ENCODE measurements at regions not wholly inside any gene's neighbourhood (a gene's known extent, or its start where the extent isn't known, plus 50 kb on each side); places are given as distances from the start of the nearest gene placed in this dataset.

DNA sequence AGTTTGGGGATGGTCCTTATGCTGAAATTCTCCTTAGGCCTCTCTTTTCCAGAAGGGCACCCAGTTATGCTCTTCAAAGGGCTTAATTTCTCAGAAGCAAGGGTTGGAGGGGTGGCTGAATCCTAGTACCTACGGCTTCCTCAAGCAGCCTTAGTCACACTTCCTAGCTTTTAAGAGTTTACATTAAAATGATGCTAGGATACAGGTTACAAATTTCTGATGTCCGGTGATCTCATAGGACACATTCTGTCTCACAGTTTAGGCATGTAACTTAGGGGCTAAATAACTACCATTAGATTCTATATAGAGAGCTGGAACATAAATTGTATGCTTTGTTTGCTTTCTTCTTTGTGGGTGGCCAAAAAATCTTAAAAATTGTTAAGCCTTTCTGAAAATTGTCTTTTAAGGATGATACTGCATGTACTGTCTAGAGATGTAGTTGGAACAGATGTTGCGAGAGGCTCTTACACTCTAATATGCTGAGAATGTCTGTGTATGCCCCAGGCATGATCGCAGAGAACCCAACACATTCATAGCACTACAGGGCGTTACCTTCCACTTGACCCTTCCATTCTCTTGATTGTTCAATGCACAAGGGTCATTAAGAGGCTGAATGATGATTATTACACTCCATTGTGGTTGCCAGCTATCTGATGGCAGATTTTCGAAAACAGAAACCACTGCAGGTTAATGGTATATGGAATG is 139.1 kb downstream of the TMEM38B start:
- no peak for DNase-seq (ENCODE audit: low spot score)

GRCh38 chr9:105834404-105834803 is 140.1 kb downstream of the TMEM38B start:
- H3K4me3 ChIP-seq (ENCODE audit: severe bottlenecking) = no peak overlapping the region
- H3K27me3 ChIP-seq (ENCODE audit: insufficient read depth, poor library complexity, severe bottlenecking) = no peaks in the 10 kb centered on the region
- H3K4me1 ChIP-seq (ENCODE audit: insufficient read depth, poor library complexity, severe bottlenecking) = no peaks in the 10 kb centered on the region
- no peak for ATAC-seq (ENCODE audit: low read depth)
- no peak overlapping the region for H3K27ac ChIP-seq (ENCODE audit: poor library complexity, severe bottlenecking)
- TF ChIP-seq, protein P1, sequence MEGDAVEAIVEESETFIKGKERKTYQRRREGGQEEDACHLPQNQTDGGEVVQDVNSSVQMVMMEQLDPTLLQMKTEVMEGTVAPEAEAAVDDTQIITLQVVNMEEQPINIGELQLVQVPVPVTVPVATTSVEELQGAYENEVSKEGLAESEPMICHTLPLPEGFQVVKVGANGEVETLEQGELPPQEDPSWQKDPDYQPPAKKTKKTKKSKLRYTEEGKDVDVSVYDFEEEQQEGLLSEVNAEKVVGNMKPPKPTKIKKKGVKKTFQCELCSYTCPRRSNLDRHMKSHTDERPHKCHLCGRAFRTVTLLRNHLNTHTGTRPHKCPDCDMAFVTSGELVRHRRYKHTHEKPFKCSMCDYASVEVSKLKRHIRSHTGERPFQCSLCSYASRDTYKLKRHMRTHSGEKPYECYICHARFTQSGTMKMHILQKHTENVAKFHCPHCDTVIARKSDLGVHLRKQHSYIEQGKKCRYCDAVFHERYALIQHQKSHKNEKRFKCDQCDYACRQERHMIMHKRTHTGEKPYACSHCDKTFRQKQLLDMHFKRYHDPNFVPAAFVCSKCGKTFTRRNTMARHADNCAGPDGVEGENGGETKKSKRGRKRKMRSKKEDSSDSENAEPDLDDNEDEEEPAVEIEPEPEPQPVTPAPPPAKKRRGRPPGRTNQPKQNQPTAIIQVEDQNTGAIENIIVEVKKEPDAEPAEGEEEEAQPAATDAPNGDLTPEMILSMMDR (IDR thresholded peaks at IDR 0.05; ENCODE audit: poor library complexity, severe bottlenecking) = no peak
- DNase-seq (ENCODE audit: low spot score) = no peak
- H3K36me3 ChIP-seq (ENCODE audit: low read depth) = no peaks in the 10 kb centered on the region
- H3K9me3 ChIP-seq (ENCODE audit: severe bottlenecking) = no peaks in the 10 kb centered on the region

More for the DNA sequence above, 139.1 kb downstream of the TMEM38B start:
- H3K36me3 ChIP-seq (ENCODE audit: low read depth) = no peaks in the 10 kb centered on the region
- no peak for ATAC-seq (ENCODE audit: low read depth)
- H3K4me3 ChIP-seq (ENCODE audit: severe bottlenecking) = no peak overlapping the region
- no peak overlapping the region for H3K27ac ChIP-seq (ENCODE audit: poor library complexity, severe bottlenecking)
- H3K4me1 ChIP-seq (ENCODE audit: insufficient read depth, poor library complexity, severe bottlenecking) = no peaks in the 10 kb centered on the region
- no peaks in the 10 kb centered on the region for H3K9me3 ChIP-seq (ENCODE audit: severe bottlenecking)
- TF ChIP-seq, protein P1 (IDR thresholded peaks at IDR 0.05; ENCODE audit: poor library complexity, severe bottlenecking) = no peak
- no peaks in the 10 kb centered on the region for H3K27me3 ChIP-seq (ENCODE audit: insufficient read depth, poor library complexity, severe bottlenecking)

DNA sequence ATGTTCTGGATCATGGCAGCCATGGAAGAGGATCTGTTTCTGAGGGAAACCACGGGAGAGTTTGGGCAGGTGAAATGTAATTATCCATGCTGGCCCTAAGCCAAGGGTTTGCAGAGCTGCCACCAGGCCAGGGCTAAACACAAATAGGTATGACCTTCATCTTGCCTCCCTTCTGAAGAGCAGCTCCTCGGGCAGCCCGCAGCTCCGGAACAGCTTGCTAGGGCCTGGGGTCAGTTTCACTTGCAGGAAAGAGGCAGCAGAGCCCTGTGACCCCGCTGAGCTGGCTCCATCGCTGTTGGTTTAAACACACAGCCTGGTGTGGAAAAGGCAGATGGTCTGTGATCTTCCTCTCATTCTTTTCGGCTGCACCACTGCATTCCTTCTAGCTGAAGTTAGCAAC is 141.4 kb downstream of the TMEM38B start:
- Histone ChIP-seq H3K27me3 (ENCODE audit: insufficient read depth, poor library complexity, severe bottlenecking) (no peaks in the 10 kb centered on the region), H3K4me3 (ENCODE audit: severe bottlenecking) (no peak overlapping the region), H3K9me3 (ENCODE audit: severe bottlenecking) (no peaks in the 10 kb centered on the region), H3K36me3 (ENCODE audit: low read depth) (no peaks in the 10 kb centered on the region), H3K27ac (ENCODE audit: poor library complexity, severe bottlenecking) (no peak overlapping the region), H3K4me1 (ENCODE audit: insufficient read depth, poor library complexity, severe bottlenecking) (no peaks in the 10 kb centered on the region)
- TF ChIP-seq, protein P1 (IDR thresholded peaks at IDR 0.05; ENCODE audit: poor library complexity, severe bottlenecking) = no peak
- ATAC-seq (ENCODE audit: low read depth) (no peak), DNase-seq (ENCODE audit: low spot score) (no peak)

GRCh38 chr9:105836936-105837660 is 142.8 kb downstream of the TMEM38B start:
- DNase-seq (ENCODE audit: low spot score) (no peak), ATAC-seq (ENCODE audit: low read depth) (no peak)
- Histone ChIP-seq H3K36me3 (ENCODE audit: low read depth) (no peaks in the 10 kb centered on the region), H3K27ac (ENCODE audit: poor library complexity, severe bottlenecking) (no peak overlapping the region), H3K4me1 (ENCODE audit: insufficient read depth, poor library complexity, severe bottlenecking) (no peaks in the 10 kb centered on the region), H3K4me3 (ENCODE audit: severe bottlenecking) (no peak overlapping the region), H3K27me3 (ENCODE audit: insufficient read depth, poor library complexity, severe bottlenecking) (no peaks in the 10 kb centered on the region), H3K9me3 (ENCODE audit: severe bottlenecking) (no peaks in the 10 kb centered on the region)
- TF ChIP-seq, protein P1 (IDR thresholded peaks at IDR 0.05; ENCODE audit: poor library complexity, severe bottlenecking) = no peak

GRCh38 chr9:105841562-105841961 is 147.2 kb downstream of the TMEM38B start:
- TF ChIP-seq, protein P1 (IDR thresholded peaks at IDR 0.05; ENCODE audit: poor library complexity, severe bottlenecking) = no peak
- H3K4me3 ChIP-seq (ENCODE audit: severe bottlenecking) = no peak overlapping the region
- DNase-seq (ENCODE audit: low spot score) (no peak), ATAC-seq (ENCODE audit: low read depth) (no peak)
- no peaks in the 10 kb centered on the region for H3K27me3 ChIP-seq (ENCODE audit: insufficient read depth, poor library complexity, severe bottlenecking)
- no peaks in the 10 kb centered on the region for H3K9me3 ChIP-seq (ENCODE audit: severe bottlenecking)
- no peaks in the 10 kb centered on the region for H3K36me3 ChIP-seq (ENCODE audit: low read depth)
- no peak overlapping the region for H3K27ac ChIP-seq (ENCODE audit: poor library complexity, severe bottlenecking)
- H3K4me1 ChIP-seq (ENCODE audit: insufficient read depth, poor library complexity, severe bottlenecking) = no peaks in the 10 kb centered on the region

All from RWPE2 (cell line).